GM21381 (cell line): ENCODE measurements at regions not wholly inside any gene's neighbourhood (a gene's known extent, or its start where the extent isn't known, plus 50 kb on each side); places are given as distances from the start of the nearest gene placed in this dataset.
A peak's percentile ranks its signal among the peaks of the same experiment; 100 is the strongest.

ENCODE experiments used
- ATAC-seq: cut with Tn5 transposase; IDR thresholded peaks from one replicate; pipeline ENCODE4 v1.9.1; 2021; ENCODE audit warnings: mild to moderate bottlenecking, moderate library complexity; ENCODE audit not compliant: unreplicated experiment

GRCh38 chr12:14148489-14149270 is 167.3 kb upstream of the GRIN2B start:
- ATAC-seq: no peak

DNA sequence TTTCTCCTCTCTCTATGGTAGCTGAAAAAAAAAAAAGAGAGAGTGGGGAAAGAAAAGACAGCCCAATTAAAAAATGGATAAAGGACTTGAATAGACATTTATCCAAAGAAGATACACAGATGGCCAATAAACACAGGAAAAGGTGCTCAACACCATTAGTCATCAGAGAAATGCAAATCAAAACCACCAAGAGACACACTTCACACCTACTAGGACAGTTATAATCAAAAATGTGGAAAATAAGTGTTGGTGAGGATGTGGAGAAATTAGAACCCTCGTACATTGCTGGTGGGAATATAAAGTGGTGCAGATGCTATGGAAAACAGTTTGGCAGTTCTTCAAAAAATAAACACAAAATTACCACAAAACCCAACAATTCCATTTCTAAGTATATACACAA is 172.4 kb upstream of the GRIN2B start:
- ATAC-seq: no peak

DNA sequence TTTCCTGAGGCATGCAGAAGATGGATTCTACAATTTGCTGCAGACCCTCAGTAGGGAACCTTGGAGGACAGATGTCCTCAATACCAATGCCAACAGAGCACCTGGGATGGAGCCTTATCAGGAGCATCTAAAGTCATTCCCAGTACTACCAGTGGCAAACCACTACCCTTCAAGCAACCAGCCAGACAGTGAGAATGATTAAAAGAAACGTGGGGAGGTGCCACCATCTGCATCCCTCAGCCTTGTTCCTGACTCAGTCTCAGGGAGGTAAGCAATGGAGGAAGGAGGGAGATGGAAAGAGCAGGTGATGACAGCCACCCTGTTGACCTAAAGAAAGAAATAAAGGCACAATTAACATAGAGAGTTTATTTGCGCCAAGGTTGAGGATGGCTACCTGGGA is 175.2 kb upstream of the GRIN2B start:
- ATAC-seq: peak; percentile 4

- peak; percentile 98 for ATAC-seq
Measured at GRCh38 chr12:14157088-14157747, 175.8 kb upstream of the GRIN2B start.

- ATAC-seq: no peak
Measured at GRCh38 chr12:14164266-14164665, 182.9 kb upstream of the GRIN2B start.

DNA sequence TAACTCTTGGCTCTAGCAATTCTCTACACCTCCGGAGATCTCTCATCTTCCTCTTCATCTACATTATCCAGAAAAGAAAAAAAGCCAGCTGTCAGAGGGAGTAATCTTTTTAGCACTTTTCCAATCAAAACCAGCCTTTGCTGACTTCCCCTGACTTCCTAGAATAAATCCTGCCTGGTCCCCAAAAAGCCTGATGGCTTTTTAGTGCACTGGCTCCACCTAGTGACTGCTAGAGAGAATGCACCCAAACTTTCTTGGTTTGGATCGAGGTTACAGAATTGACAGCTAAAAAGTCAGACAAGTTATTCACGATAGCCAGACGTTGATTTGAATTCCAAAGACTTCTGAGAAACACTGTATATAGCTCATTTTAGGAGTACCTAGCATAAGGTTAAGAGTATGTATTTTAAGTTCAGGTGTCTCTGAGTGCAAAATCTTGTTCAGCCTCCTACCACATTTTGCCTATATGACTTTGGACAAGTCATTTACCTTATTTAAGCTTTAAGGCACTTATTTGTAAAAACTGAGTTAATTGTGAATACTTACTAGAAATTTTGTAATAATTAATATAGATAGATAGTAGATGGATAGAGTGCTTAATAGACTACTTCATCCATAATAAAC is 185.7 kb upstream of the GRIN2B start:
- peak; percentile 59 for ATAC-seq

DNA sequence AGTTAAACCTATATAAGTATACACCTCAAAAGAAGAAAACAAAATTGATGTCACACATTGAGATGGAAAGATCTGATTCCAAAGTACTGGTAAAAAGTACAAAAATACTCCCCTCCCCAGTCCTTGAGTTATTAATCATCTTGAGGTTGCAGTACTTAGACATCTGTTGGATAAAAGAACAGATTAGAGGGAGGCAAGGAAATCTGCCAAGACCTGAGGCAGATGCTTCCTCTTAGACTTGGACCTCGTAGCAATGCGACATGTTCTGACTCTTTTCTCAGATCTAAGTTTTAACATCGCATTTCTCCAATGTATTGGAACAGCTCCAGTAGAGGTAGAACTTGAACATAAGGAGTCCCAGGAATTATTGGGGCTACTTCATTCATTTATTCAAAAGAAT is 187.9 kb upstream of the GRIN2B start:
- no peak for ATAC-seq

DNA sequence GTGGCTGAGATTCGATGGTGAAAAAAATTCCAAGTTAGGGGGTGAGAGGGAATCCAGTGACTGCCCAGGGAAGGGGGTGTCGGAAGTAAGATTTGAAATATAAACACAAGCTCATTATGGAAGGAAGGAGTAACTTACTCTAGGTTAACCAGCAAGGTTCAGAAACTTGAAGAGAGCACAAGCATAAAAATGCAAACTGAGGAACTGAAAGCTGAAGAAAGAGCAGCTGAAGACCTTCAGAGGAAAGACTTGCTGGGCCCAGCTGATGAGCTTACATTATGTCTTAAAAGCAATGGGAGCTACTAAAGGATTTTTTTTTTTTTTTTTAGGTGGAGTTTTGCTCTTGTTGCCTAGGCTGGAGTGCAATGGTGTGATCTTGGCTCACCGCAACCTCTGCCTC is 189.7 kb upstream of the GRIN2B start:
- ATAC-seq: peak; percentile 75

- no peak for ATAC-seq
Measured at GRCh38 chr12:14175206-14175605, 190.3 kb upstream of the ATF7IP start.

GRCh38 chr12:14185427-14186192 is 179.9 kb upstream of the ATF7IP start:
- peak; percentile 67 for ATAC-seq

DNA sequence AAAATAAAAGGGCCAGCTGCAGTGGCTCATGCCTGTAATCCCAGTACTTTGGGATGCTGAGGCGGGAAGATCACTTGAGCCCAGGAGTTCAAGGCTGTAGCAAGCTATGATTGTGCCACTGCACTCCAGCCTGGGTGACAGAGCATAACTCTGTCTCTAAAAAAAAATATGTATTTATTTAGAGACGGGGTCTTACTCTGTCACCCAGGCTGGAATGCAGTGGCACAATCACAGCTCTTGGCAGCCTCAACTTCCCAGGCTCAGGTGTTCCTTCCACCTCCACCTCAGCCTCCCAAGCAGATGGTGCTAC is 179.3 kb upstream of the ATF7IP start:
- ATAC-seq: no peak

DNA sequence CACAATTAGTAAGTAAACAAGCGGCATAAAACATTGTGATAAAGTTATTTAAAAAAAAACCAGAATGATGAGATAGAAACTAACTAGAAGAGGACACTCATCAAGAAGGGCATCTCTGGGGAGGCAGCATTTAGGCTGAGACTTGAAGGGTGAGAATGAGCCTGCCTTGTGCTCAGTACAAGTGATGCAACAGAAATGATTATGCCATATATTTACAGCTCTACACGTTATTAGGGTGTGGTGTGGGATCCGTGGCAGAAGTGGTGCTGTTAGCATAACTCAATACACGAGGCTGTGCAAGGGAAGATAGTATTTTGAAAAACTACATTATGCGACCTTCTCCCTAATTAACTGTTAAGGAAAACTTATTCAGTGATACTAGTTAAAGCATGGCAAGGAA is 178.5 kb upstream of the ATF7IP start:
- no peak for ATAC-seq

- no peak for ATAC-seq
Measured at GRCh38 chr12:14187966-14188365, 177.5 kb upstream of the ATF7IP start.

GRCh38 chr12:14188744-14189143 is 176.7 kb upstream of the ATF7IP start:
- ATAC-seq: no peak

DNA sequence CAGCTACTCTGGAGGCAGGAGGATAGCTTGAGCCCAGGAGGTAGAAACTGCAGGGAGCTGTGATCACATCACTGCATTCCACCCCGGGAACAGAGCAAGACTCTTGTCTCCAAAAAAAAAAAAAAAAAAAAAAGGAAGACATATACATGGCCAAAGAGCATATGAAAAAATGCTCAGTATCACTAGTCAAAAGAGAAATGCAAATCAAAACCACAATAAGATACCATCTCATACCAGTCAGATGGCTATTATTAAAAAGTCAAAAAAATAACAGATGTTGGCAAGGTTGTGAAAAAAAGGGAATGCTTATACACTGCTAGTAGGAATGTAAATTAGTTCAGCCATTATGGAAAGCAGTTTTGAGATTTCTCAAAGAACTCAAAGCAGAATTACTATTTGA is 174.8 kb upstream of the ATF7IP start:
- no peak for ATAC-seq

GRCh38 chr12:14191612-14192011 is 173.9 kb upstream of the ATF7IP start:
- no peak for ATAC-seq

DNA sequence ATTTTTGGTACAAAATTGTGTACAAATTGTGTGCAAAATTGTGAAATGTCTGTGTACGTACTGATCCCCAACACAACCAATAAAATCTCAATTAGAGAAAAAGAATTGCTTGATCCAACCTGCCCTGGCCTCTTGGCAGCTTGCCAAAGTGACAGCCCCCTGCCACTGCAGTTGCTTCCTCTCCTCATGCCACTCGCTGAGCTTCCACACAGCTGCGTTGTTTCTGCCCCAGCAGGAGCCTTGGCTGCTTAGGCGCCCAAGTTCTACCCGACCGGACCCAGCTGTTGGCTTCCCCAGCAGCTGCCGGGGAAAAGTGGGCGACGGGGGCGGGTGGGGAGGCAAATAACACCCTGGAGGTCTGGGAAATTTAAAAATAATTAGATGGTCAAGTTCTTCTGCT is 171.8 kb upstream of the ATF7IP start:
- ATAC-seq: no peak

GRCh38 chr12:14194572-14194971 is 170.9 kb upstream of the ATF7IP start:
- ATAC-seq: no peak

DNA sequence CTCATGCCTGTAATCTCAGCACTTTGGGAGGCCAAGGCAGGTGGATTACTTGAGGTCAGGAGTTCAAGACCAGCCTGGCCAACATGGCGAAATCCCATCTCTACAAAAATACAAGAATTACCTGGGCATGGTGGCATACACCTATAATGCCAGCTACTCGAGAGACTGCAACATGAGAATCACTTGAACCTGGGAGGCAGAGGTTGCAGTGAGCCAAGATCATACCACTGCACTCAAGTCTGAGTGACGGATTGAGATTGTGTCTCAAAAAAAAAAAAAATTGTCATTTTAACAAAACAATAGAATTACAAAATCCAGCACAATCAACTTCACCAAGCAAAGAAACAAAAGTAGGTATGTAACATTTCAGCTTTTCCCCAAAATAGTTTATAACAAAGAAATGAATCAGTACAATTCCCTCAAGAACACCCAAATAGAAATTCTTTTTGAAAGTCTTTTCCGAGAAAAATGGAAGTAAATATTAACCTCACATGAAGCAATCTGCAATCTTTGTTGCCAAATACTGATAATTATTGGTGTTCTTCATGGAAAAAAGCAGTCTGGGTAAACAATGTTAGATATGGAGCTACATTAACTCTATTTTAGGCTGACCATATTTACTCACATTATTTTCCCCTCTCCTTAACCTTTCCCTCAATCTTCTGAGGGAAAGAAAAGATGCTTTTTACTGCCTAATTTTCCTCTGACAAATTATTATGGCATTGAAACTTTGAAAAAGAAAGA is 165.9 kb upstream of the ATF7IP start:
- no peak for ATAC-seq

DNA sequence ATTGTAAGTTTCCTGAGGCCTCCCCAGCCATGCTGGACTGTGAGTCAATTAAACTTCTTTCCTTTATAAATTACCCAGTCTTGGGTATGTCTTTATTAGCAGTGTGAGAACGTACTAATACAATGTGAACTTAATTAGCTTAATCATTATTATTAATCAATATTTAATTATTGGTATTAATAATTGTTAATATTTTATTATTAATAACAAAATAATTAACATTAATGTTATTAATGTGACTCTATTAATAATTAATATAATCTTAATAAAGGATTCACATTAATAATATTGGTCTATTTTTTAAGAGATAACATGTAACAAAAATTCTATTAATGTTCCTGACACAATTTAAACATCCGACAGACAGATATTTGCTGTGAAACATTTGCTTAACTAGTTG is 164.9 kb upstream of the ATF7IP start:
- ATAC-seq: no peak

DNA sequence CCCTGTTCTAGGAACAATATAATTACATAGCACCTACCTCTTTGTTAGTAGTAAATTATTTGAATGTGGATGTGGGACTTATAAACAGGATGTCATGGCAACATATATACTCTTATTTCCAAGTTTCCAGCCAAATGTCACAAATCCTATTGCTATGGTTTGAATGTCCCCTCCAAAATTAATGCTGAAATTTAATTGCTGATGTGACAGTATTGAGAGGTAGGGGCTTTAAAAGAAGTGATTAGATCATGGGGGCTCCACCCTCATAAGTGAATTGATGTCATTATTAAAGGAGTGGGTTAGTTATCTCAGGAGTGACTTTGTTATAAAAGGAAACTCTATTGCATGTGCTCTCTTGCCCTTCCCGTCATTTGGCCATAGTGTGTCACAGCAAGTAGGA is 164.2 kb upstream of the ATF7IP start:
- ATAC-seq: no peak
